Stimulated activated effector memory CD8-positive, alpha-beta T cell treated with anti-CD3 and anti-CD28 coated beads, Interleukin-12 subunit alpha, Interleukin-12 subunit beta, amount 100 ng/mL, for 72 hours (primary cell): ENCODE measurements at regions not wholly inside any gene's neighbourhood (a gene's known extent, or its start where the extent isn't known, plus 50 kb on each side); places are given as distances from the start of the nearest gene placed in this dataset.

Experiments
- ATAC-seq: fragments of 150-1000 bp; cut with Tn5 transposase; 2 replicates; pipeline ENCODE4 v1.10.0; 2021
- DNase-seq, 2 donors: peaks; one replicate each; pipeline ENCODE4 v3.0.0; 2021 to 2022; ENCODE audit warnings: low spot score in 2 of 2
- H3K27ac Mint-ChIP-seq: one replicate; pipeline ENCODE4 v1.8.0; 2022; ENCODE audit warnings: mild to moderate bottlenecking, mixed read lengths
- H3K36me3 Mint-ChIP-seq: one replicate; pipeline ENCODE4 v1.8.0; 2022; ENCODE audit warnings: mild to moderate bottlenecking, mixed read lengths
- H3K4me1 Mint-ChIP-seq: one replicate; pipeline ENCODE4 v1.8.0; 2022; ENCODE audit warnings: mixed read lengths
- H3K4me3 Mint-ChIP-seq: one replicate; pipeline ENCODE4 v1.8.0; 2022; ENCODE audit warnings: mild to moderate bottlenecking, mixed read lengths
- H3K9me3 Mint-ChIP-seq: one replicate; pipeline ENCODE4 v1.8.0; 2022; ENCODE audit warnings: mixed read lengths

GRCh38 chr2:145729993-145730770, 1210.3 kb upstream of the ZEB2 start:
- peaks cover 3% of the 10 kb centered on the region for H3K9me3 Mint-ChIP-seq
- H3K4me1 Mint-ChIP-seq: no peaks in the 10 kb centered on the region
- H3K27ac Mint-ChIP-seq: no peak overlapping the region
- ATAC-seq (no peak), DNase-seq (no peak)
- no peak overlapping the region for H3K4me3 Mint-ChIP-seq
- H3K36me3 Mint-ChIP-seq: no peaks in the 10 kb centered on the region

DNA sequence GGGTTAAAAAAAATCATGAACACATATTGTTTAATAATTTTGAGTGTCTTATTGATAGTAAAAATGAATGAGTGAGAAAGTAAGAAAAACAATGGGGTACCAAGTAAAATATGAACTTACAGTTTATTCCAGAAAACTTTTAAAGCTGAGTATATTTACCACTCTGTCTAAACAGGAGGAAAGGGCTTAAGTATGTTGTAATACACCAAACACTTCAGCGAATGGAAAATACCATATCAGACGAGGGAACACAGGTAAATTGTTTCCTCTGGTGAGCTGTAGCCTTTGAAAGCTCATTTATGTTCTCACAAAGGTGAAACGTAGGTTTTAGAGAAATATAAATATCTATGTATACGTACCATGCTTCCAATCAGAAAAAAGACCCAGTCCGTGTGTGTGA, 1209.6 kb upstream of the ZEB2 start:
- Mint-ChIP-seq H3K4me3 (no peak overlapping the region), H3K36me3 (no peaks in the 10 kb centered on the region), H3K9me3 (peaks cover 3% of the 10 kb centered on the region), H3K4me1 (no peaks in the 10 kb centered on the region), H3K27ac (no peak overlapping the region)
- ATAC-seq: no peak
- DNase-seq: no peak

GRCh38 chr2:145728511-145728910, 1208.6 kb upstream of the ZEB2 start:
- ATAC-seq (no peak), DNase-seq (no peak)
- no peaks in the 10 kb centered on the region for H3K4me1 Mint-ChIP-seq
- H3K36me3 Mint-ChIP-seq: no peaks in the 10 kb centered on the region
- peaks cover 4% of the 10 kb centered on the region for H3K9me3 Mint-ChIP-seq
- H3K4me3 Mint-ChIP-seq: no peak overlapping the region
- no peak overlapping the region for H3K27ac Mint-ChIP-seq

DNA sequence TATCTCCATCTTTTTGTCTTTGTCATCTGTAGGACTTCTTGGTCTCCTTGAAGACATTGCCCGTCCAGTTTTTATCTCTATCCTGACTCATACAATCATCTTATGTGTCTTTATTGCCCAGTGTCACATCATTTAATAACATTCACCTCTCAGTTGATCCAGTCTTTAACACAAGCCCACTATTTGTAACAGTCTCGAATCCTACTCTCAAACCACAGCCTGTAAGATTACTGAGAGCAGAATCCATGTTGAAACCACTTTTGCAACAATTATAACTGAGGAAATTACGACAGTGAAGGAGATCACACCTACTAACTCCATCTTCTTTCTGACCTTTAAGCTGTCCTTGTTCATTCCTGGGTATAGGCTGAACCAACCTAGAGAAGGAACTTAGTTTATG, 1206.0 kb upstream of the ZEB2 start:
- no peak for ATAC-seq
- no peak overlapping the region for H3K4me3 Mint-ChIP-seq
- no peak for DNase-seq
- no peak overlapping the region for H3K27ac Mint-ChIP-seq
- peaks cover 4% of the 10 kb centered on the region for H3K9me3 Mint-ChIP-seq
- no peaks in the 10 kb centered on the region for H3K36me3 Mint-ChIP-seq
- H3K4me1 Mint-ChIP-seq: no peaks in the 10 kb centered on the region

GRCh38 chr2:145724311-145724898, 1204.5 kb upstream of the ZEB2 start:
- H3K4me3 Mint-ChIP-seq: no peak overlapping the region
- no peaks in the 10 kb centered on the region for H3K4me1 Mint-ChIP-seq
- peaks cover 4% of the 10 kb centered on the region for H3K9me3 Mint-ChIP-seq
- DNase-seq (no peak), ATAC-seq (no peak)
- no peak overlapping the region for H3K27ac Mint-ChIP-seq
- no peaks in the 10 kb centered on the region for H3K36me3 Mint-ChIP-seq

DNA sequence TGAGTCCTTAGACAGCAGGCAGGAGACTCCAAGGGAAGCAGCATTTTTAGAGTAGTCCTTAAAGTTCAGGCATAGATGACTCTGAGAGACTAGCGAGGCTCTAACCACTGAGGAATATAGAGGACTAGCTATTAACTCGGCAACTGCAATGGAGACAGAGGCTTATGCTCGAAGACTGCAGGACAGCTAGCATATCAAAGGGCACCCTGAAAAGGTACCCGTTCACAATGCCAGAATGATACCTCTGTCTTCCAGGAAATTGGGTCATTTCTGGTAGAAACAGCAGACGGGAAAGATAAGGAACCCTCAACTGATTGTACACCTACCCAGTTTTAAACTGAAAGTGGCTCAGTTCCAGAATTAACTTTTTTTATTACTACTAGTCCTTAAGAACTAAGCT, 1204.0 kb upstream of the ZEB2 start:
- no peak overlapping the region for H3K4me3 Mint-ChIP-seq
- no peak overlapping the region for H3K27ac Mint-ChIP-seq
- no peaks in the 10 kb centered on the region for H3K4me1 Mint-ChIP-seq
- ATAC-seq (no peak), DNase-seq (no peak)
- H3K36me3 Mint-ChIP-seq: no peaks in the 10 kb centered on the region
- peaks cover 4% of the 10 kb centered on the region for H3K9me3 Mint-ChIP-seq

DNA sequence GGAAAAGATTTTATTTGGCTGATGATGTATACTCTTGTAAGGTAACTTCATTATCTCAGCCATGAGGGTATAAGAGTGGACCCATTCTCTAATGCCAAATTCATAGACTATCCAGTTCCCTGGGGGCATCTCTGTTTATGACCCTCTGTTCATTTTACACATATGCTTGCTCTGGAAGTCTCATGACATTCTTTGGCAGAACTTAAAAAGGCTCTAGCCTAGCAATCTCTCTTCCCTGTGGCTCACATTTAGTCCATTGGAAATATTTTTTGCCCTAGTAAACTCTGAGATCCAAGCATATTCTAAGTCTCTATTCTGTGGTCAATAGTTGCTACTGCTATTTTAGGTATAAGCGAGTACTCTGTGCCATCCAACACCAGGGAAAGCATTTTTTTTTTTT, 1201.8 kb upstream of the ZEB2 start:
- Mint-ChIP-seq H3K4me3 (no peak overlapping the region), H3K27ac (no peak overlapping the region), H3K9me3 (peaks cover 4% of the 10 kb centered on the region), H3K36me3 (no peaks in the 10 kb centered on the region), H3K4me1 (no peaks in the 10 kb centered on the region)
- ATAC-seq (no peak), DNase-seq (no peak)

- Mint-ChIP-seq H3K9me3 (peaks cover 10% of the 10 kb centered on the region), H3K4me1 (no peaks in the 10 kb centered on the region), H3K36me3 (no peaks in the 10 kb centered on the region), H3K27ac (no peak overlapping the region), H3K4me3 (no peak overlapping the region)
- no peak for DNase-seq
- no peak for ATAC-seq
Measured at GRCh38 chr2:145715601-145716000, 1195.7 kb upstream of the ZEB2 start.

GRCh38 chr2:145710303-145710702, 1190.4 kb upstream of the ZEB2 start:
- Mint-ChIP-seq H3K9me3 (peaks cover 17% of the 10 kb centered on the region), H3K4me3 (no peak overlapping the region), H3K4me1 (no peaks in the 10 kb centered on the region), H3K27ac (no peak overlapping the region), H3K36me3 (no peaks in the 10 kb centered on the region)
- DNase-seq (no peak), ATAC-seq (no peak)

DNA sequence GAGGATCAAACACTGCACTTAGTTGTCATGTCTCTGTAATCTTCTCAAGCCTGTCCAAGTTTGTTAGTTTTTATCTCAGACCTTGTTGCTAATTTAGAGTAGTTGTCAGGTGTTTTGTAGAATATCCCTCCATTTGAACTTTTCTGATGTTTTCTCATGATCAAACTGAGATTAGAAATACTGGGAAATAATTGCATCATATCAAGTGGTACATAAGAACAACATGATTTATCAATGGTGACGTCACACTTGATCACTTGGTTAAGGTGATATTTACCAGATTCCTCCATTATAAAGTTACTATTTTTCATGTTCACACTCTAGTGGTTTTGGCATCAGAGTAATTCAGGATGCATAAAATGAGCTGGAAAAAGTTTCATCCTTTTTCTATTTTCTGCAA, 1182.4 kb upstream of the ZEB2 start:
- DNase-seq (no peak), ATAC-seq (no peak)
- Mint-ChIP-seq H3K27ac (no peak overlapping the region), H3K36me3 (no peaks in the 10 kb centered on the region), H3K9me3 (peaks cover 5% of the 10 kb centered on the region), H3K4me3 (no peak overlapping the region), H3K4me1 (no peaks in the 10 kb centered on the region)

DNA sequence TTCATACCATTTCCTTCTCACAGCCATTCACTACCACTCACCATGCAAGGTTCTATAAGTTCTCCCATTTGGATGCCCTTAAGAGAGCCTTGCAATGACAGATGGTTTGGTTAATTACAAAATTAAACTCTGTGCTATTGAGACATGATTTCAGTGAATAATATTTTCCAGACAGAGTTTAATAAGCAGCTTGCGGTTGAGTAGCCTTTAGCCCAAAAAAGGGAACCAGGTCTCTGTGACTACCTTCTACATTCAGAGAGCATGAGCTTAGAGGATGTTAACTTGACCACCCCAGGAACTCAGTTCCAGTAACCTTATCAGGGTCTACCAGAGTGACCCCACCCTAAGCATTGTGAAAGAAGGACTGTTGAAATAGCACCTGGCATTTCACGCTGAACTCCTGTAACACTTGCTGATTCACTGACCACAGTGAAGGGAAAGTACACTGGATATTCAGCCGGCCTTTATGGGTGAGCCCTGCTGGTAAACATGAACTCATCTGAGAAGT, 1173.1 kb upstream of the ZEB2 start:
- ATAC-seq (peak; percentile 56), DNase-seq (no peak)
- no peak overlapping the region for H3K27ac Mint-ChIP-seq
- no peak overlapping the region for H3K4me3 Mint-ChIP-seq
- H3K9me3 Mint-ChIP-seq: no peaks in the 10 kb centered on the region
- no peaks in the 10 kb centered on the region for H3K36me3 Mint-ChIP-seq
- no peaks in the 10 kb centered on the region for H3K4me1 Mint-ChIP-seq

- H3K36me3 Mint-ChIP-seq: no peaks in the 10 kb centered on the region
- H3K27ac Mint-ChIP-seq: no peak overlapping the region
- H3K4me1 Mint-ChIP-seq: no peaks in the 10 kb centered on the region
- H3K4me3 Mint-ChIP-seq: no peak overlapping the region
- H3K9me3 Mint-ChIP-seq: no peaks in the 10 kb centered on the region
- no peak for DNase-seq
- no peak for ATAC-seq
Measured at GRCh38 chr2:145691659-145692058, 1171.7 kb upstream of the ZEB2 start.

GRCh38 chr2:145690183-145690778, 1170.4 kb upstream of the ZEB2 start:
- Mint-ChIP-seq H3K36me3 (no peaks in the 10 kb centered on the region), H3K4me3 (no peak overlapping the region), H3K9me3 (no peaks in the 10 kb centered on the region), H3K27ac (no peak overlapping the region), H3K4me1 (no peaks in the 10 kb centered on the region)
- DNase-seq (no peak), ATAC-seq (no peak)

DNA sequence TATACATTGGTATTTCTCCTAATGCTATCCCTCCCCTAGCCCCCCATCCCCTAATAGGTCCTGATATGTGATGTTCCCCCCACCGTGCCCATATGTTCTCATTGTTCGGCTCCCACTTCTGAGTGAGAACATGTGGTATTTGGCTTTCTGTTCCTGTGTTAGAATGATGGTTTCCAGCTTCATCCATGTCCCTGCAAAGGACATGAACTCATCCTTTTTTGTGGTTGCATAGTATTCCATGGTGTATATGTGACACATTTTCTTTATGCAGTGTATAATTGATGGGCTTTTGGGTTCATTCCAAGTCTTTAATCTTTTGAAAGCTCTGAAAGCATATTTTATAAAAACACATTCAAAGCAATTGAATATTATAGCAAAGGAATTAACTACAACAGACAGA, 1169.4 kb upstream of the ZEB2 start:
- Mint-ChIP-seq H3K9me3 (no peaks in the 10 kb centered on the region), H3K27ac (no peak overlapping the region)
- ATAC-seq: no peak

GRCh38 chr2:145688156-145688555, 1168.2 kb upstream of the ZEB2 start:
- DNase-seq: no peak
- H3K9me3 Mint-ChIP-seq: no peaks in the 10 kb centered on the region
- no peak overlapping the region for H3K27ac Mint-ChIP-seq
- H3K4me3 Mint-ChIP-seq: no peak overlapping the region
- no peaks in the 10 kb centered on the region for H3K36me3 Mint-ChIP-seq
- H3K4me1 Mint-ChIP-seq: no peaks in the 10 kb centered on the region
- ATAC-seq: no peak

More for the DNA sequence above, 1169.4 kb upstream of the ZEB2 start:
- Mint-ChIP-seq H3K36me3 (no peaks in the 10 kb centered on the region), H3K4me3 (no peak overlapping the region), H3K4me1 (no peaks in the 10 kb centered on the region)
- no peak for DNase-seq
